ENCODE measurements at regions not wholly inside any gene's neighbourhood (a gene's known extent, or its start where the extent isn't known, plus 50 kb on each side); places are given as distances from the start of the nearest gene placed in this dataset.

GRCh38 chr3:76565496-76566210, 474.2 kb upstream of the ROBO2 start:
- DNase-seq (ENCODE audit: low read depth): no peak
- H3K4me3 ChIP-seq (ENCODE audit: low read depth, low read length): no peak overlapping the region
- no peak for TF ChIP-seq CTCF (conservative IDR thresholded peaks at IDR 0.05; ENCODE audit: low read depth, low read length)

- peak; percentile 6 for DNase-seq (ENCODE audit: low read depth)
- H3K4me3 ChIP-seq (ENCODE audit: low read depth, low read length): no peak overlapping the region
- no peak for TF ChIP-seq CTCF (conservative IDR thresholded peaks at IDR 0.05; ENCODE audit: low read depth, low read length)
These were observed 473.7 kb upstream of the ROBO2 start for GRCh38 chr3:76566211-76566534.

GRCh38 chr3:76566904-76567303, 473.0 kb upstream of the ROBO2 start:
- H3K4me3 ChIP-seq (ENCODE audit: low read depth, low read length): no peak overlapping the region
- no peak for DNase-seq (ENCODE audit: low read depth)
- no peak for TF ChIP-seq CTCF (conservative IDR thresholded peaks at IDR 0.05; ENCODE audit: low read depth, low read length)

- no peak overlapping the region for H3K4me3 ChIP-seq (ENCODE audit: low read depth, low read length)
- DNase-seq (ENCODE audit: low read depth): peak; percentile 66
- TF ChIP-seq CTCF (conservative IDR thresholded peaks at IDR 0.05; ENCODE audit: low read depth, low read length): peak; percentile 60
These were observed 469.4 kb upstream of the ROBO2 start for GRCh38 chr3:76570436-76571057.

GRCh38 chr3:76576201-76576600, 463.7 kb upstream of the ROBO2 start:
- no peak overlapping the region for H3K4me3 ChIP-seq (ENCODE audit: low read depth, low read length)
- TF ChIP-seq CTCF (conservative IDR thresholded peaks at IDR 0.05; ENCODE audit: low read depth, low read length): no peak
- no peak for DNase-seq (ENCODE audit: low read depth)

- DNase-seq (ENCODE audit: low read depth): no peak
- no peak for TF ChIP-seq CTCF (conservative IDR thresholded peaks at IDR 0.05; ENCODE audit: low read depth, low read length)
- no peak overlapping the region for H3K4me3 ChIP-seq (ENCODE audit: low read depth, low read length)
These were observed 457.8 kb upstream of the ROBO2 start for GRCh38 chr3:76582098-76582497.
